CD4-positive, alpha-beta T cell (primary cell): ENCODE measurements at regions not wholly inside any gene's neighbourhood (a gene's known extent, or its start where the extent isn't known, plus 50 kb on each side); places are given as distances from the start of the nearest gene placed in this dataset.

Experiments used
- ATAC-seq: fragments of 200-7000 bp; cut with Tn5 transposase; one replicate; pipeline ENCODE4 v1.10.0; 2022; ENCODE audit warnings: mild to moderate bottlenecking; ENCODE audit not compliant: poor library complexity
- CTCF ChIA-PET: fragments of 350-600 bp; sonication (Branson Sonifier 250); formaldehyde crosslinking; loops from one replicate; lab custom pipeline; 2021; ENCODE audit warnings: antibody characterized with exemption, inconsistent platforms; lab: Charles Lee
- POLR2A ChIA-PET: fragments of 350-600 bp; sonication (Branson Sonifier 250); formaldehyde crosslinking; loops from one replicate; lab custom pipeline; 2021; ENCODE audit warnings: antibody characterized with exemption, inconsistent platforms; lab: Charles Lee
- DNase-seq, 14 experiments: peaks; one replicate each; pipeline ENCODE4 v3.0.0-alpha.2; 2013 to 2020; ENCODE audit warnings: mixed read lengths in 2 of 14
- H3K27ac ChIP-seq, 2 donors: one replicate each; pipeline versions ENCODE4 v1.5.1 to v1.7.0; 2013; ENCODE audit warnings: low read length in 2 of 2, low read depth in 1 of 2, mild to moderate bottlenecking in 1 of 2
- H3K27me3 ChIP-seq, 2 experiments: 1 replicate in 1 of 2; 2 replicates in 1 of 2; pipeline versions ENCODE4 v1.6.1 to v1.7.0; 2013; ENCODE audit warnings: low read length in 2 of 2, control low read depth in 1 of 2, mild to moderate bottlenecking in 1 of 2, moderate library complexity in 1 of 2; ENCODE audit not compliant: insufficient read depth in 2 of 2, control insufficient read depth in 1 of 2
- H3K36me3 ChIP-seq: one replicate; pipeline ENCODE4 v1.6.1; 2013; ENCODE audit warnings: low read length, control low read depth; ENCODE audit not compliant: insufficient read depth
- H3K4me1 ChIP-seq: one replicate; pipeline ENCODE4 v1.6.1; 2013; ENCODE audit warnings: low read length, control low read depth; ENCODE audit not compliant: insufficient read depth
- H3K4me3 ChIP-seq: one replicate; pipeline ENCODE4 v1.5.1; 2013; ENCODE audit warnings: mild to moderate bottlenecking, low read length, moderate library complexity
- H3K9me3 ChIP-seq, 2 experiments: 1 replicate in 1 of 2; 2 replicates in 1 of 2; pipeline versions ENCODE4 v1.6.1 to v1.7.0; 2013; ENCODE audit warnings: low read length in 2 of 2, mild to moderate bottlenecking in 2 of 2, control low read depth in 1 of 2, moderate library complexity in 1 of 2; ENCODE audit not compliant: control insufficient read depth in 1 of 2, insufficient read depth in 1 of 2
- H3K27ac Mint-ChIP-seq: one replicate; pipeline ENCODE4 v1.8.0; 2020; ENCODE audit warnings: mixed read lengths
- H3K27me3 Mint-ChIP-seq: one replicate; pipeline ENCODE4 v1.8.0; 2021; ENCODE audit warnings: mixed read lengths
- H3K36me3 Mint-ChIP-seq: one replicate; pipeline ENCODE4 v1.8.0; 2021; ENCODE audit warnings: low read depth, mixed read lengths
- H3K4me1 Mint-ChIP-seq: one replicate; pipeline ENCODE4 v1.8.0; 2021; ENCODE audit warnings: low read depth, mixed read lengths
- H3K4me3 Mint-ChIP-seq: one replicate; pipeline ENCODE4 v1.8.0; 2020; ENCODE audit warnings: mild to moderate bottlenecking, mixed read lengths
- H3K9me3 Mint-ChIP-seq: one replicate; pipeline ENCODE4 v1.8.0; 2020; ENCODE audit warnings: mixed read lengths
- intact Hi-C, 2 experiments: fragments of 100-400 bp; cut with DNase I in 1 of 2; cut with micrococcal nuclease in 1 of 2; formaldehyde crosslinking; loops; one replicate each; pipeline versions ENCODE4 v1.15.1 to v1.9.0; 2023 to 2025; cut with DNase I, micrococcal nuclease
- TF ChIP-seq, protein P1 (sequence below): fragments of 200-600 bp; IDR thresholded peaks from one replicate; pipeline ENCODE4 v1.8.0; 2022; ENCODE audit warnings: antibody characterized with exemption, mild to moderate bottlenecking

DNA sequence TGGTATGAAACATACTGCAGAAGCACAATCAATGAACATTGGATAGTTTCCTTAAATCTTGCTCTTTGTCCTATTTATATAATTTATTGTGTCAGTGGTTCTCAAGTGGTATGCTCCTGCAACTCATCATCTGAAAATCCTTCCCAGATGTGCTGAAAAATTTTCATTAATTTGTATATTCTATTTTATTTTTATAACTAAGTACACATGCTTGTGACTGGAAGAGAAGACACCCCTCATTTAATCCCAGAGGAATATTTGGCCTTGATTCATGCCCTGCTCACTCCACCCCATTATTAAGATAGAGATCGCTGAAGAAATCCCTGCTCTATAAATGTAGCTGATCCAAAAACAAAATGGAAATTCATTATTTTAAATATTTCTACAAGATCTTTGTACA lies 870.5 kb upstream of the CXADR start:
- no peak for DNase-seq
- Mint-ChIP-seq H3K27ac (no peak overlapping the region), H3K27me3 (no peaks in the 10 kb centered on the region), H3K4me3 (no peak overlapping the region), H3K4me1 (no peaks in the 10 kb centered on the region), H3K9me3 (peaks cover 8% of the 10 kb centered on the region), H3K36me3 (no peaks in the 10 kb centered on the region)
- CTCF ChIA-PET, result no interaction called here
- Histone ChIP-seq H3K4me3 (no peak overlapping the region), H3K27ac (no peak overlapping the region), H3K27me3 (no peaks in the 10 kb centered on the region), H3K4me1 (no peaks in the 10 kb centered on the region), H3K36me3 (no peaks in the 10 kb centered on the region), H3K9me3 (peaks cover 0 to 3% of the 10 kb centered on the region in 2 experiments)
- POLR2A ChIA-PET, result no interaction called here
- no peak for ATAC-seq
- TF ChIP-seq, protein P1, sequence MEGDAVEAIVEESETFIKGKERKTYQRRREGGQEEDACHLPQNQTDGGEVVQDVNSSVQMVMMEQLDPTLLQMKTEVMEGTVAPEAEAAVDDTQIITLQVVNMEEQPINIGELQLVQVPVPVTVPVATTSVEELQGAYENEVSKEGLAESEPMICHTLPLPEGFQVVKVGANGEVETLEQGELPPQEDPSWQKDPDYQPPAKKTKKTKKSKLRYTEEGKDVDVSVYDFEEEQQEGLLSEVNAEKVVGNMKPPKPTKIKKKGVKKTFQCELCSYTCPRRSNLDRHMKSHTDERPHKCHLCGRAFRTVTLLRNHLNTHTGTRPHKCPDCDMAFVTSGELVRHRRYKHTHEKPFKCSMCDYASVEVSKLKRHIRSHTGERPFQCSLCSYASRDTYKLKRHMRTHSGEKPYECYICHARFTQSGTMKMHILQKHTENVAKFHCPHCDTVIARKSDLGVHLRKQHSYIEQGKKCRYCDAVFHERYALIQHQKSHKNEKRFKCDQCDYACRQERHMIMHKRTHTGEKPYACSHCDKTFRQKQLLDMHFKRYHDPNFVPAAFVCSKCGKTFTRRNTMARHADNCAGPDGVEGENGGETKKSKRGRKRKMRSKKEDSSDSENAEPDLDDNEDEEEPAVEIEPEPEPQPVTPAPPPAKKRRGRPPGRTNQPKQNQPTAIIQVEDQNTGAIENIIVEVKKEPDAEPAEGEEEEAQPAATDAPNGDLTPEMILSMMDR, result no peak
- intact Hi-C loops, result no loop called here

DNA sequence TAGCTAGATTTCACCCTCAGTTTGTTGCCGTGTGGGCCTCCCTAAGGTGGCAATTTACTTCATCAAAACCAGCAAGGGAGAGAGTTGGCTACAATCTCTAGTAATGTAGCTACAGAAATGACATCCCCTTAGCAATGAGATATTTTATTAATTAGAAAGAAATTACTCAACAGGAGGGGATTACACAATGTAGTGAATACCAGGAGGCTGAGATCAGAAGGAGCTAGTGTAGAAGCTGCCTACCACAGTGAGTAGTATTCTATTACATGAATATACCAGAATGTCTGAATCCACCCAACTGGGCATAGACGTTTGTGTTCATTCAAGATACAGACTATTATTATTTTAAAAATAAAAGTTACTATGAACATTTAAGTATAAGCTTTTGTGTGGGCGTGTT lies 868.2 kb upstream of the CXADR start:
- Histone ChIP-seq H3K36me3 (no peaks in the 10 kb centered on the region), H3K27me3 (no peaks in the 10 kb centered on the region), H3K4me1 (no peaks in the 10 kb centered on the region), H3K27ac (no peak overlapping the region), H3K4me3 (no peak overlapping the region), H3K9me3 (no peaks in the 10 kb centered on the region)
- Mint-ChIP-seq H3K4me1 (no peaks in the 10 kb centered on the region), H3K27me3 (no peaks in the 10 kb centered on the region), H3K27ac (no peak overlapping the region), H3K9me3 (peaks cover 5% of the 10 kb centered on the region), H3K4me3 (no peak overlapping the region), H3K36me3 (no peaks in the 10 kb centered on the region)
- ATAC-seq (no peak), DNase-seq (no peak)
- ChIA-PET CTCF (interaction anchor here (1.0 kb wide), 1 partner anchor 29 kb away, joined by 3 read pairs; no protein-coding TSS in a partner anchor), POLR2A (no interaction called here)
- intact Hi-C loops, result no loop called here
- TF ChIP-seq, protein P1, result no peak

DNA sequence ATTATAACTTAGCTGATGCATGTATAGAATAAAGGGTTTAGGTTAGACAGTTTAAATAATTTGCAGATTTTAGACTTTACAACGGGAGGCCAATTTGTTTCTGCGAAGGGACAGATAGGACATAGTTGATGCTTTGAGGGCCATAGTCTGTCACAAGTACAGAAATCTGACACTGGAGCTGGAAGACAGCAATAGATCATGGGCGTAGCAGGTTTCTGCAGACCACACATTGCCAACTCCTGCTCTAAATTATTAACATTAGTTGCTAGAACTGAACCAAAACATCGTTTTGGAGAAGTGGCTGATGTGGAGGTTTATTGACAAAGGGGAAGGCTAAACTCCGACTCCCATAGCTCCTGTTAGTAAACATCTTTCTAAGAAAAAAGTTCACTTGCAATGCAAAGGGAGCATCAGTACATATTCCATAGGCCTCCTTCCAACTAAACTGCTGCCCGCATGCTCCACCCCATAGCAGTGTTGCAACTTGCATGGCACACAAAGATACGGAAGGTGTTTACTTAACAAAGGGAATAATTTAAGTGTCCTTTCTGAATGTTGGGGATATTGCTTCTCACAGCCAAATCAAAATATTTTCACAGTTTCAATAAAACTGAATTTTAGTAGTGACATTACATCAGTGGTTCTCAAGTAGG lies 862.0 kb upstream of the CXADR start:
- no peak overlapping the region for H3K27ac ChIP-seq
- TF ChIP-seq, protein P1, result no peak
- H3K9me3 Mint-ChIP-seq, result peaks cover 9% of the 10 kb centered on the region
- no peaks in the 10 kb centered on the region for H3K27me3 ChIP-seq
- ChIA-PET CTCF (no interaction called here), POLR2A (no interaction called here)
- H3K36me3 Mint-ChIP-seq, result no peaks in the 10 kb centered on the region
- no peak overlapping the region for H3K4me3 Mint-ChIP-seq
- H3K4me3 ChIP-seq, result no peak overlapping the region
- no peaks in the 10 kb centered on the region for H3K4me1 ChIP-seq
- H3K36me3 ChIP-seq, result no peaks in the 10 kb centered on the region
- H3K27me3 Mint-ChIP-seq, result no peaks in the 10 kb centered on the region
- H3K9me3 ChIP-seq, result peaks cover 0 to 5% of the 10 kb centered on the region in 2 experiments
- no peaks in the 10 kb centered on the region for H3K4me1 Mint-ChIP-seq
- no peak overlapping the region for H3K27ac Mint-ChIP-seq
- intact Hi-C loops, result no loop called here
- DNase-seq (no peak), ATAC-seq (no peak)
